ENCODE measurements at regions not wholly inside any gene's neighbourhood (a gene's known extent, or its start where the extent isn't known, plus 50 kb on each side); places are given as distances from the start of the nearest gene placed in this dataset.

- TF ChIP-seq CEBPB (IDR thresholded peaks at IDR 0.05) = no peak
- TF ChIP-seq EGR1 (IDR thresholded peaks at IDR 0.05) = no peak
- TF ChIP-seq EP300 (IDR thresholded peaks at IDR 0.05; ENCODE audit: borderline replicate concordance) = no peak
- TF ChIP-seq TEAD4 (IDR thresholded peaks at IDR 0.05) = no peak
Measured at GRCh38 chr10:10826125-10826524, 191.5 kb upstream of the CELF2 start.
